Activated CD4-positive, alpha-beta T cell treated with anti-CD3 and anti-CD28 coated beads, Interleukin-2, amount 50 U/mL, for 1 hour (primary cell): ENCODE measurements at regions not wholly inside any gene's neighbourhood (a gene's known extent, or its start where the extent isn't known, plus 50 kb on each side); places are given as distances from the start of the nearest gene placed in this dataset.
"Not testable (repeated sequence)": the region's sequence is repeated elsewhere in the genome, so short reads cannot be mapped to it uniquely, and the experiment has no call there.

ENCODE experiments used
- DNase-seq: peaks from one replicate; pipeline ENCODE4 v3.0.0-alpha.2; 2020

- DNase-seq: no peak
Measured at GRCh38 chr22:25420925-25421904, 143.3 kb upstream of the GRK3 start.

- not testable (repeated sequence) for DNase-seq
Measured at GRCh38 chr22:25426530-25427308, 137.8 kb upstream of the GRK3 start.

- not testable (repeated sequence) for DNase-seq
Measured at GRCh38 chr22:25431637-25432342, 132.7 kb upstream of the GRK3 start.

- DNase-seq: not testable (repeated sequence)
Measured at GRCh38 chr22:25433381-25433970, 131.0 kb upstream of the GRK3 start.

- DNase-seq: no peak
Measured at GRCh38 chr22:25437414-25438160, 126.9 kb upstream of the GRK3 start.

GRCh38 chr22:25447067-25447685, 117.3 kb upstream of the GRK3 start:
- DNase-seq: no peak

- peak; percentile 85 for DNase-seq
Measured at GRCh38 chr22:25447686-25448434, 116.6 kb upstream of the GRK3 start.

- DNase-seq: no peak
Measured at GRCh38 chr22:25448435-25449051, 115.9 kb upstream of the GRK3 start.

- no peak for DNase-seq
Measured at GRCh38 chr22:25449781-25450317, 114.6 kb upstream of the GRK3 start.

- DNase-seq: no peak
Measured at GRCh38 chr22:25451480-25452114, 112.9 kb upstream of the GRK3 start.

GRCh38 chr22:25452116-25452700, 112.3 kb upstream of the GRK3 start:
- no peak for DNase-seq

- no peak for DNase-seq
Measured at GRCh38 chr22:25453058-25453457, 111.4 kb upstream of the GRK3 start.

GRCh38 chr22:25453557-25453956, 110.9 kb upstream of the GRK3 start:
- DNase-seq: no peak

GRCh38 chr22:25456300-25457043, 108.0 kb upstream of the GRK3 start:
- DNase-seq: not testable (repeated sequence)

- DNase-seq: not testable (repeated sequence)
Measured at GRCh38 chr22:25458631-25459030, 105.8 kb upstream of the GRK3 start.

- DNase-seq: not testable (repeated sequence)
Measured at GRCh38 chr22:25460682-25461081, 103.8 kb upstream of the GRK3 start.

GRCh38 chr22:25461301-25461700, 103.2 kb upstream of the GRK3 start:
- DNase-seq: no peak
